ENCODE measurements at regions not wholly inside any gene's neighbourhood (a gene's known extent, or its start where the extent isn't known, plus 50 kb on each side); places are given as distances from the start of the nearest gene placed in this dataset.
"Not testable (repeated sequence)": the region's sequence is repeated elsewhere in the genome, so short reads cannot be mapped to it uniquely, and the experiment has no call there.

GRCh38 chr18:39305766-39306165, 1740.2 kb upstream of the CELF4 start:
- DNase-seq (ENCODE audit: low spot score), result no peak

DNA sequence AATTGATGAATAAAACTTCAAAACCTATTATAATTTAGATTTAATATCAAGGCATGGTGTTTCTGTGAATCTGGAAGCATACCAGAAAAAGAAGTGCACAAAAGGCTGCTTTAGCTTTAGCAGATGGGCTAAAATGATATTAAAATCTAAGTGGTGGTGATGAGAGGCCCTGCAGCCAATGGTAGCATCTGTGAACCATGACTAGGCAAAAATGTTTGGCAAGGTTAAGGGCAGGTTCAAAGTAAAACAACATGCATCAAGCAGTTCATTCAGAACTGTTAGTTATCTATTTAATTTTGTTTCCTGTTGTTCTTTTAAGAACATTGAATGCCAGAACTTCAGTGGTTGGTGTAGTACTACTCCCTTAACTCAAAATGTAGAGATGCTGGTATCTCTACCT, 1736.9 kb upstream of the CELF4 start:
- no peak for DNase-seq (ENCODE audit: low spot score)

DNA sequence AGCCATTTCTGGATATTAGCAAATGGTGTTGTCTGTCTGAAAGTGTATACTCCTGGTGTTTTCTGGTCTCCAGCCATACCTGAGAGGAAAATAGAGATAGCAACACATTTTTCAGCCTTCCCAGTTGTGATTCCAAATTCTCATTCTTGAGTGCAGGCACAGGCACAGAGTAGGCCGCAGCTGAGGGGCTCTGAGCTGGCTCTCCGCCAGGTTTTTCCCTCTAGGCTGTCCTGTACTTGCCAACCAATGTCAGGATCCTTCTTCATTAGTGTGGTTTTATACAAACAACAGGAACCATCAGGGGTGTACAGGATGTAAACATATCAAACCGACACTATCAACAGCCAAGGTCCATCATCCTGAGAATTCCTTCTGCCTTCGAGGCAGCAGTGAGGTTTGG, 1733.6 kb upstream of the CELF4 start:
- DNase-seq (ENCODE audit: low spot score), result no peak

DNA sequence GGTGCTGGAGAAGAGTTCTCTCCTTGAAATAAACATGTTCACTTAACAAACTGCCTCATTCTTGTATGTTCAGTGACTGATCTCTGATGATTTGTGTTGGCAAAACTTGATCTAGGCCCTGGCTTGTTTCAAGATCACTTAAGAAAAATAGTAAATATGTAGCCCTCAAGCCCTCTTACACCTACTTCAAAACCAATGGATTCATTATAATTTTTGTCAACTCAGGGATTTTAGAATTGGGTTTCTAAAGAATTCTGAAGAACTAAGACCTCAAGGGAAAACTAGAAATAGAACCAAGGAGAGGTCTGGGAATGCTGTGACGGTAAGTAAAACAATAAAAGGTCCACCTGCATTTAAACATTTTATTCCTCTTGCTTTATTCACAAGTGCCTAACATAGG, 1731.6 kb upstream of the CELF4 start:
- DNase-seq (ENCODE audit: low spot score), result no peak

- DNase-seq (ENCODE audit: low spot score), result no peak
Observed at GRCh38 chr18:39296293-39296888, 1730.8 kb upstream of the CELF4 start.

GRCh38 chr18:39276764-39277163, 1711.2 kb upstream of the CELF4 start:
- no peak for DNase-seq (ENCODE audit: low spot score)

- no peak for DNase-seq (ENCODE audit: low spot score)
Observed at GRCh38 chr18:39274535-39274934, 1708.9 kb upstream of the CELF4 start.

DNA sequence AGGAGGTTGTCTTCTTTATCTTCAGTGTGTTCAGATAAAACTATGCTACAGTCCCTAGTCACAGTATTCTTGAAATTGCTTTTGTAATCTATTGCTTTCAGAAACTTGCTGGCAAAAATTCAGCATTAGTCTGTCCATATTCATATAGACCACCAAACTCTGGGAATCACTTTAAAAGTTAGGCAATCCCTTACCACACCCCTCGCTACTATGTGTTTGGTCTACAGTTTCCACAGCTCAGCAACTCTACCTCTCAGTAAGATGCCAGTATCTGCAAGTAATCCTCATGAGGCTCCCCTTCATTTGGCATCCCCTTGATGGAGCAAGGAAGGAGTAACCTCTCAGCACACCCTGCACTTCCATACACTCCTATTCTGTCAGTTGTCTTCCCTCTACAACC, 1706.6 kb upstream of the CELF4 start:
- no peak for DNase-seq (ENCODE audit: low spot score)

DNA sequence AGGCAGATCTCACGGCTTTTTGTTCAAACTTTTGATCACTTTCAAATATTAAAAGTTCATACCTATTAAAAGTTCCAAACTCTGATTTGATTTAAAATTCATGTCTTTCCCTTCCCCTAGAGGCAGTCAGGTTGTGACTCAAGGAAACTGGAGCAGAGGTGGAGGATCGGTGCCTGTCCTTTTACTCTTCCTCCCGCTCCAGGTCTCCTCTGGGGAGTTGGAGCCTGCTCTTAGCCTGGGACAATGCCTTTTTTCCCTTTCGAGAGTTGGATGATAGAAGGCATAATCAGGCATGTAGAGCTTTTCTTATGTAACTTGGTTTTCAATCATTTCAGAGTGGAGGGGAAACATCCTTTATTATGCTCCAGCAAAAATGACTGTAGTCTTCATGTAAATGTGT, 1706.1 kb upstream of the CELF4 start:
- no peak for DNase-seq (ENCODE audit: low spot score)

DNA sequence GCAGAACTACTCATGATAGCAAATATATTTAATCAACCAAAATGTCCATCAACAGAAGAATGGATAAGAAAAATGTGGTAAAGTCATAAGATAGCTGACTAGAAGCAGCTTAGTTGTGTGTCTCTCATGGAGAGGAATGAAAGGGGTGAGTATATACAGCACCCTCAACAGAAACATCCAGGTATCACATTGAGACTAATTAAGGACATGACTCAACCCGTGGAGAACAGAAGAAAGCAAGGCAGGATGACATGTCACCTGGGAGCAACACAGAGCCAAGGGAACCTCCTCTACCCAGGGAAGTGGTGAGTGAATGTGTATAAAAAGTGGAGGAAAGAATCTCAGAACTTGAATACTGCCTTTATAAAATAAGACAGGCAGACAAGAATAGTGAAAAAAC, 1695.0 kb upstream of the CELF4 start:
- no peak for DNase-seq (ENCODE audit: low spot score)

DNA sequence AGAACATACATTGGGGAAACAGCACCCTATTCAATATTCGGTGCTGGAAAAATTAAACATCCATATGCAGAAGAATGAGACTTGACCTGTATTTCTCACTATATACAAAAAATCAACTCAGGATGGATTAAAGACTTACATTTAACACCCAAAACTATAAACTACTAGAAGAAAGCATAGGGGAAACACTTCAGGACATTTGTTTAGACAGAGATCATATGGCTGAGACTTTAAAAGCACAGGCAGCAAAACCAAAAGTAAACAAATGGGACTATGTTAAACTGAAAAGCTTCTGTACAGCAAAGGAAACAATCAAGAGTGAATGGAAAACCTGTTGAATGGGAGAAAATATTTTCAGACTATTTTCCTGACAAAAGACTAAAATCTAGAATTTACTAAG, 1694.1 kb upstream of the CELF4 start:
- no peak for DNase-seq (ENCODE audit: low spot score)

DNA sequence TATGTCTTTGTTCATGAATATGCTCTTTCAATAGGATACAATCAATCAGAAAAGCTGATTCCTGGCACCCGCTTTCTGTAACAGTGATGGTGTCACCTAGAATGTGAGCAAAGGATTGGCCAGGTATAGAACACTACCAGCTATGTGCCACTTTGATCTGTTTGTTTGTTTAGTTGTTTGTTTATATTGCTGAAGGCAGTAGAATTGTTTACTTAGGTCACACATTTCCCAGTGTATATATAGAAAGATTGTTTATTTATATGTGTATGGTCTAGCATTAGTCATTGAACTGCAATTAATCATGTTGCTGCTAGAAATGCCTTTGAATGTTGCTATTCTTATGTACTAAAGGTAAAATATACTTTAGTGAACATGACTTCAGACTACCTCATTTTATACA, 1678.6 kb upstream of the CELF4 start:
- no peak for DNase-seq (ENCODE audit: low spot score)

- no peak for DNase-seq (ENCODE audit: low spot score)
Observed at GRCh38 chr18:39241534-39241933, 1675.9 kb upstream of the CELF4 start.

DNA sequence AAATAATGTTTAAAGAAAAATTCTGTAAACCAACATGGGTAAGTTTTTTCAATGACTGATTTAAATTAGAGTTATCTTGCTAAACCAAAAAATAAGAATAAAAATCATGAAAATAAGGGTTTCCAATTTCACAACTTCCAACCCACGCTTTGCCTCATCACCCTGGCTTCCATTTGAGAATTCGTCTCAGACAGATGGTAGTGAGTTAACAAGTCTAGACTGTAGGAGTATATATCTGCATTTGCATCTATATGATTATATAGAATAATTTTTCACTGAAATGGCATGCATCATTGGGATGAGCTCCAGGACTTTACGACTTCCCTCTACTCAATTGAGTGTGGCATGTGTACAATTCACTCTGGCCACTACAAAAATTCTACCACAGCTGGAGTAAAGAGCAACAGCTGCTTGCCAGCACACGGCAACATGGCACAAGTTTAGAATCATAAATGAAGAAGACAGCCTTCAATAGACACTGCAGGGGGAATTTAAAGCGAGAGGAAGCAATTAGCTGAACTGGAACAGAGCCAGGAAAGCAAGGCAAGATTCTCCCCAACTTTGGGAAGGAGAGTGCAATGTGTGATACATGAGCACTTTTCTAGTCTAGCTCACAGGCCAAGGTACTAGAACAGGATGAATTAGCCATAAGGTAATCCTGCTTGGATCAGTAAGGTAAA, 1673.5 kb upstream of the CELF4 start:
- no peak for DNase-seq (ENCODE audit: low spot score)

- DNase-seq (ENCODE audit: low spot score), result no peak
Observed at GRCh38 chr18:39235118-39235719, 1669.6 kb upstream of the CELF4 start.

GRCh38 chr18:39232937-39233336, 1667.3 kb upstream of the CELF4 start:
- DNase-seq (ENCODE audit: low spot score), result no peak

DNA sequence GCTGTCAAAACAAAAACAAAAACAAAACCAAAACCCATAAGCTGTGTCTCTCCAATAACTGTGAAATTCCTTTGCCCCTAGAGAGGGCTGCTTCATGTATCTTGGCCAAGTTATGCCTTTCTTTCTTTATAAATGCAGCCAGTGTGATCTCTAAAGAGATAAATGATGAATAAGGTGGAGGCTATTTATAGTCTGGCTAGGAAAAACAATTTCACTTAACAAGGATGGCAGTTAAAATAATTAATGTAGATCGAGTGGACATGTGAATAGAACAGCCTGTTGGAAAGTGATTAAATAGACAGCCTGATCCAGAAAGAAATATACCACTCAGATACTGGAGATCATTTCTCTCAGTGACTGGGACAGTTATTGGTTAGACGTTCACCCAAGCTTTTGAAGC, 1666.9 kb upstream of the CELF4 start:
- no peak for DNase-seq (ENCODE audit: low spot score)

- DNase-seq (ENCODE audit: low spot score), result no peak
Observed at GRCh38 chr18:39230086-39230803, 1664.6 kb upstream of the CELF4 start.

DNA sequence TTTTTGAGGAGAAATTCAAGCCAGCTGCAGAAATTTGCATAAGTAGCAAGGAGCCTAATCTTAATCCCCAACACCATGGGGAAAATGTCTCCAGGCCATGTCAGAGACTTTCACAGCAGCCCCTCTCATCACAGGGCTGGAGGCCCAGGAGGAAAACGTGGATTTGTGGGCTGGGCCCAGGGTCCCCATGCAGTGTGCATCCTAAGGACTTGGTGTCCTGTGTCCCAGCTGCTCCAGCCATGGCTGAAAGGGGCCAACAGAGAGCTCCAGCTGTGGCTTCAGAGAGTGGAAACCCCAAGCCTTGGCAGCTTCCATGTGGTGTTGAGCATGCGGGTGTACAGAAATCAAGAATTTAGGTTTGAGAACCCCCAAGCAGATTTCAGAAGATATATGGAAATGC, 1662.2 kb upstream of the CELF4 start:
- DNase-seq (ENCODE audit: low spot score), result not testable (repeated sequence)

DNA sequence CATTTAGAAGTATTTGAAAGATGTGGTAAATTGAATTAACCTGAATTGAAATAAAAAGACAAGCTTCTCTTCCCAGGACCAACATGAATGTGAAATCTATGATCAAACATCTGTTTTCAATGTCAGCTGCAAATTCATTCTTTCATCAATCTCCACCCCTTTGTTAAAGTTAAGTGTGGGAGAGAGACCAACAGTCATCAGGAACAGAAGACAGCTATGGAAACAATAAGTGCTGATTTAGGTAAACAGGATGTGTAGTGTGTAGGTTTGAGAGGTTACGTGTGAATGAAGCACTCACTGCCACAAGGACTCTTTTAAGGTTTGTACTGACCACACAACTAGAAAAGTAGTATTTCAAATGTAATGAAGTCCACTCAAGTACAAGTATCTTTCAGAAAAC, 1659.8 kb upstream of the CELF4 start:
- no peak for DNase-seq (ENCODE audit: low spot score)

GRCh38 chr18:39223283-39223682, 1657.7 kb upstream of the CELF4 start:
- no peak for DNase-seq (ENCODE audit: low spot score)

DNA sequence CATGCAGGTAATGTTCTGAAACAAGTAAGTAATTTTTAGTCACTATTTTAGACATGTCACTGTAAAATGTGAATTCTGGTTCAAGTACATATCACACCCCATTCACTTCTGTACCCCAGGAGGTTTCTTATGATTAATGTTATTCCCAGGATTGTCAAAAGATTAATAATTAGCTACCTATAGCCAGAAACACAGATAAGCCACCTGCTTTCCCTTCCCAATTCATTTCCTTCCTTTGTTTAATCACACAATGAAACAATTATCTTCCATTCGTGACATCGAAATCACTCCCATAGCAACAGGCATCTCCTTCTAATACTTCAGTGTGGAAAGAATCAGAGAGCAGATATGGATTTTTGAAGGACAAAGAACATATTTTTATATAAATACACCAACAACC, 1650.3 kb upstream of the CELF4 start:
- DNase-seq (ENCODE audit: low spot score), result no peak

DNA sequence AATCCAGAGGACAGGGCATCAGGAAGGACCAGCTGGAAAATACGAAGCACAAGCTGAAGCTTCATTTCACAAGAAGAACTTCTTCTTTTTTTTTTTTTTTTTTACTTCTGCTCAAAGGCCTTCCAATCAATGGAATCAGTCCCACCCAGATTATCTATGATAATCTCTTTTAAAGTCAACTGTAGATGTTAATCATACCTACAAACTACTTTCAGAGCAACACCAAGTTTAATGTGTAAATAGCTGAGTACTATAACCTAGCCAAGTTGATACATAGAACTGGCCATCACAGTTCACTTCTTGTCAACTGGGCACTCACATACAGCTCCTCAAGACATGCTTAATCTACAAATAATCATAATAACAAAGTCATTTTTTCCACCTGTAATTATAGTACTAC, 1645.9 kb upstream of the CELF4 start:
- no peak for DNase-seq (ENCODE audit: low spot score)
